Epithelial cell of esophagus (primary cell): ENCODE measurements at regions not wholly inside any gene's neighbourhood (a gene's known extent, or its start where the extent isn't known, plus 50 kb on each side); places are given as distances from the start of the nearest gene placed in this dataset.

Experiments
- DNase-seq: peaks from one replicate; pipeline ENCODE4 v3.0.0; 2010; ENCODE audit warnings: low read depth
- H3K4me3 ChIP-seq: 2 replicates; pipeline ENCODE4 v1.5.1; 2011; ENCODE audit warnings: mild to moderate bottlenecking, low read length, control low read depth
- CTCF ChIP-seq: IDR thresholded peaks from 2 replicates; pipeline ENCODE4 v1.5.1; 2011; ENCODE audit warnings: low read depth, mild to moderate bottlenecking, low read length, control low read depth, inconsistent platforms; ENCODE audit not compliant: insufficient read depth; ENCODE audit errors: missing control alignments

- no peak overlapping the region for H3K4me3 ChIP-seq
- DNase-seq = no peak
- no peak for TF ChIP-seq CTCF
Observed at GRCh38 chr11:28874706-28875105, 766.5 kb downstream of the METTL15 start.

GRCh38 chr11:28871090-28871489 is 762.9 kb downstream of the METTL15 start:
- H3K4me3 ChIP-seq = no peak overlapping the region
- TF ChIP-seq CTCF = no peak
- no peak for DNase-seq

- no peak overlapping the region for H3K4me3 ChIP-seq
- no peak for TF ChIP-seq CTCF
- DNase-seq = peak; percentile 30
Observed at GRCh38 chr11:28863422-28863821, 755.2 kb downstream of the METTL15 start.

- no peak for TF ChIP-seq CTCF
- no peak overlapping the region for H3K4me3 ChIP-seq
- peak; percentile 71 for DNase-seq
Observed at GRCh38 chr11:28860893-28861292, 752.7 kb downstream of the METTL15 start.

- no peak for TF ChIP-seq CTCF
- no peak overlapping the region for H3K4me3 ChIP-seq
- DNase-seq = no peak
Observed at GRCh38 chr11:28858076-28858475, 749.9 kb downstream of the METTL15 start.

- DNase-seq = peak; percentile 62
- H3K4me3 ChIP-seq = no peak overlapping the region
- no peak for TF ChIP-seq CTCF
Observed at GRCh38 chr11:28849053-28849452, 740.9 kb downstream of the METTL15 start.

- no peak for TF ChIP-seq CTCF
- H3K4me3 ChIP-seq = no peak overlapping the region
- no peak for DNase-seq
Observed at GRCh38 chr11:28842716-28843115, 734.5 kb downstream of the METTL15 start.
